Caco-2 (cell line): ENCODE measurements at regions not wholly inside any gene's neighbourhood (a gene's known extent, or its start where the extent isn't known, plus 50 kb on each side); places are given as distances from the start of the nearest gene placed in this dataset.
A peak's percentile ranks its signal among the peaks of the same experiment; 100 is the strongest.

ENCODE experiments used
- BruUV-seq: library from RNA; stranded (reverse); fragments of 400-500 nt; replicated peaks from 2 replicates; lab custom pipeline; 2021; lab: Mats Ljungman, UMichigan
- CTCF ChIA-PET: fragments of 300-600 bp; sonication (Branson Sonifier 250); formaldehyde crosslinking; loops from one replicate; lab custom pipeline; 2022; ENCODE audit warnings: antibody characterized with exemption; lab: Charles Lee
- POLR2A ChIA-PET: fragments of 300-600 bp; sonication (Branson Sonifier 250); formaldehyde crosslinking; loops from one replicate; lab custom pipeline; 2022; ENCODE audit warnings: antibody characterized with exemption; lab: Charles Lee
- DNase-seq, 2 experiments: peaks; one replicate each; pipeline versions ENCODE4 v3.0.0 to v3.0.0-alpha.2; 2020 to 2022
- H3K27me3 ChIP-seq: replicated peaks from 2 replicates; pipeline ENCODE4 v1.6.0; 2011; ENCODE audit warnings: low read length; ENCODE audit not compliant: control insufficient read depth, insufficient read depth
- H3K36me3 ChIP-seq: 2 replicates; pipeline ENCODE4 v1.5.1; 2011; ENCODE audit warnings: low read length; ENCODE audit not compliant: control insufficient read depth, insufficient read depth
- H3K4me1 ChIP-seq: fragments of 250-450 bp; sonication (Bioruptor Pico); 2 replicates; pipeline ENCODE4 v1.5.1; 2020; ENCODE audit warnings: mild to moderate bottlenecking
- H3K4me3 ChIP-seq: 2 replicates; pipeline ENCODE4 v1.5.1; 2011; ENCODE audit warnings: low read depth, mild to moderate bottlenecking, control low read depth, low read length
- H3K9me3 ChIP-seq: fragments of 250-450 bp; sonication (Bioruptor Pico); 2 replicates; pipeline ENCODE4 v1.5.1; 2020; ENCODE audit warnings: mild to moderate bottlenecking, moderate library complexity
- H3K27ac Mint-ChIP-seq: one replicate; pipeline ENCODE4 v1.8.0; 2022; ENCODE audit warnings: mixed read lengths; ENCODE audit not compliant: unreplicated experiment
- H3K27me3 Mint-ChIP-seq: one replicate; pipeline ENCODE4 v1.8.0; 2022; ENCODE audit warnings: mixed read lengths; ENCODE audit not compliant: insufficient read depth, unreplicated experiment
- H3K36me3 Mint-ChIP-seq: one replicate; pipeline ENCODE4 v1.8.0; 2022; ENCODE audit warnings: mild to moderate bottlenecking, mixed read lengths; ENCODE audit not compliant: insufficient read depth, unreplicated experiment
- H3K4me1 Mint-ChIP-seq: one replicate; pipeline ENCODE4 v1.8.0; 2022; ENCODE audit warnings: low read depth, mixed read lengths; ENCODE audit not compliant: unreplicated experiment
- H3K4me3 Mint-ChIP-seq: one replicate; pipeline ENCODE4 v1.8.0; 2022; ENCODE audit warnings: mild to moderate bottlenecking, moderate library complexity, mixed read lengths; ENCODE audit not compliant: unreplicated experiment
- H3K9me3 Mint-ChIP-seq: one replicate; pipeline ENCODE4 v1.8.0; 2022; ENCODE audit warnings: mixed read lengths; ENCODE audit not compliant: unreplicated experiment
- intact Hi-C: fragments of 100-400 bp; cut with micrococcal nuclease; formaldehyde crosslinking; loops from one replicate; pipeline ENCODE4 v1.10.0; 2022; ENCODE audit not compliant: unreplicated experiment
- TF ChIP-seq, protein P1 (sequence below), 2 experiments: fragments of 200-600 bp in 1 of 2; IDR thresholded peaks; 1 replicate in 1 of 2; 2 replicates in 1 of 2; pipeline versions ENCODE4 v1.5.1 to v1.8.0; 2011 to 2022; ENCODE audit warnings: antibody characterized with exemption in 1 of 2, control low read depth in 1 of 2, inconsistent platforms in 1 of 2, low read depth in 1 of 2, low read length in 1 of 2, mild to moderate bottlenecking in 1 of 2, moderate library complexity in 1 of 2; ENCODE audit not compliant: insufficient read depth in 1 of 2, severe bottlenecking in 1 of 2, unreplicated experiment in 1 of 2

DNA sequence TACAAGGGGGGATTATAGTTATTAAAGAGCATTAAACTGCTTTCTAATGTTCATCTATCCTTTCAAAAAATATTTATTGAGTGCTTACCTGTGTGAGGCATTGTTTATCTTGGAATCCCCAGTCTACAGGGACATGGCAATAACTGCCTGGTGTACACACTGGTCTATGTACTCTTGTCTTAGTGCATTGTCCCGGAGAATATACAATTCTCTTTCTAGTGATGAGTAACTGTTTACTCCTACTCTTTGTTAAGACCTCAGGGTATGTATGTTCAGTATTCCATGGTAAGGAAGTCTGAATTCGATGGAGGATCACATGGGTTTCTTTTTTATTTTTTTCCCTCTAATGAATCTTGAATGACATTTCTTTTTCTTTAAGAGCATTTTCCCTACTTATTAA, 772.4 kb upstream of the NR2F2 start:
- Mint-ChIP-seq H3K4me1 (peaks cover 25% of the 10 kb centered on the region), H3K4me3 (no peak overlapping the region), H3K27me3 (no peaks in the 10 kb centered on the region), H3K36me3 (no peaks in the 10 kb centered on the region), H3K9me3 (no peaks in the 10 kb centered on the region), H3K27ac (peak overlapping the region; percentile 52)
- no peak overlapping the region for H3K4me3 ChIP-seq
- no TSS peak for BruUV-seq
- no peak for DNase-seq
- intact Hi-C loops, result no loop called here
- CTCF ChIA-PET, result no interaction called here
- no peaks in the 10 kb centered on the region for H3K27me3 ChIP-seq
- H3K4me1 ChIP-seq, result peaks cover 12% of the 10 kb centered on the region
- POLR2A ChIA-PET, result no interaction called here
- no peaks in the 10 kb centered on the region for H3K9me3 ChIP-seq
- H3K36me3 ChIP-seq, result no peaks in the 10 kb centered on the region
- TF ChIP-seq, protein P1, sequence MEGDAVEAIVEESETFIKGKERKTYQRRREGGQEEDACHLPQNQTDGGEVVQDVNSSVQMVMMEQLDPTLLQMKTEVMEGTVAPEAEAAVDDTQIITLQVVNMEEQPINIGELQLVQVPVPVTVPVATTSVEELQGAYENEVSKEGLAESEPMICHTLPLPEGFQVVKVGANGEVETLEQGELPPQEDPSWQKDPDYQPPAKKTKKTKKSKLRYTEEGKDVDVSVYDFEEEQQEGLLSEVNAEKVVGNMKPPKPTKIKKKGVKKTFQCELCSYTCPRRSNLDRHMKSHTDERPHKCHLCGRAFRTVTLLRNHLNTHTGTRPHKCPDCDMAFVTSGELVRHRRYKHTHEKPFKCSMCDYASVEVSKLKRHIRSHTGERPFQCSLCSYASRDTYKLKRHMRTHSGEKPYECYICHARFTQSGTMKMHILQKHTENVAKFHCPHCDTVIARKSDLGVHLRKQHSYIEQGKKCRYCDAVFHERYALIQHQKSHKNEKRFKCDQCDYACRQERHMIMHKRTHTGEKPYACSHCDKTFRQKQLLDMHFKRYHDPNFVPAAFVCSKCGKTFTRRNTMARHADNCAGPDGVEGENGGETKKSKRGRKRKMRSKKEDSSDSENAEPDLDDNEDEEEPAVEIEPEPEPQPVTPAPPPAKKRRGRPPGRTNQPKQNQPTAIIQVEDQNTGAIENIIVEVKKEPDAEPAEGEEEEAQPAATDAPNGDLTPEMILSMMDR (IDR thresholded peaks at IDR 0.05; ENCODE audit: insufficient read depth in 1 of 2, low read depth in 1 of 2, low read length in 1 of 2, severe bottlenecking in 1 of 2, unreplicated experiment in 1 of 2), result no peak

DNA sequence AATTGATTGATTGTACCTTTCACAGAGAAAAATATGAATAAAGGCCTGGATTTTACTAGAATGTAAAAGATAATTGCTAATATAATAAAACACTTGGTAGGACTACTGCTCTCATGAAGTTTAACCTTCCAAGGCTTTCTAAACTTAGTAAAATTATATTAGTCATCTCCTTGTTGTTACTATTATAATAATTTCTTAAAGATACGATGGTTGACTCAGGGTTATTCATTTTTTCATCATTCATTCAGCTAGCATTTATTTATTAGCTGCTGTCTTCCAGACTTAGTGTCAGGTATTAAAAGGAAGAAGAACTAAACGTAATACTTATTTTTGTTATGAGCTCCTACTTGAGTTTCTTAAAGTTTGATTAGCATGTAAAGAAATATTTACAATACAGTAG, 771.6 kb upstream of the NR2F2 start:
- H3K27me3 Mint-ChIP-seq, result no peaks in the 10 kb centered on the region
- no peaks in the 10 kb centered on the region for H3K9me3 Mint-ChIP-seq
- no peak for DNase-seq
- H3K4me1 Mint-ChIP-seq, result peaks cover 25% of the 10 kb centered on the region
- intact Hi-C loops, result no loop called here
- TF ChIP-seq, protein P1 (IDR thresholded peaks at IDR 0.05; ENCODE audit: insufficient read depth in 1 of 2, low read depth in 1 of 2, low read length in 1 of 2, severe bottlenecking in 1 of 2, unreplicated experiment in 1 of 2), result no peak
- no peaks in the 10 kb centered on the region for H3K9me3 ChIP-seq
- no peak overlapping the region for H3K4me3 Mint-ChIP-seq
- peak overlapping the region; percentile 64 for H3K27ac Mint-ChIP-seq
- CTCF ChIA-PET, result no interaction called here
- H3K36me3 ChIP-seq, result no peaks in the 10 kb centered on the region
- no peak overlapping the region for H3K4me3 ChIP-seq
- no peaks in the 10 kb centered on the region for H3K36me3 Mint-ChIP-seq
- H3K4me1 ChIP-seq, result peaks cover 12% of the 10 kb centered on the region
- POLR2A ChIA-PET, result no interaction called here
- no TSS peak for BruUV-seq
- no peaks in the 10 kb centered on the region for H3K27me3 ChIP-seq

DNA sequence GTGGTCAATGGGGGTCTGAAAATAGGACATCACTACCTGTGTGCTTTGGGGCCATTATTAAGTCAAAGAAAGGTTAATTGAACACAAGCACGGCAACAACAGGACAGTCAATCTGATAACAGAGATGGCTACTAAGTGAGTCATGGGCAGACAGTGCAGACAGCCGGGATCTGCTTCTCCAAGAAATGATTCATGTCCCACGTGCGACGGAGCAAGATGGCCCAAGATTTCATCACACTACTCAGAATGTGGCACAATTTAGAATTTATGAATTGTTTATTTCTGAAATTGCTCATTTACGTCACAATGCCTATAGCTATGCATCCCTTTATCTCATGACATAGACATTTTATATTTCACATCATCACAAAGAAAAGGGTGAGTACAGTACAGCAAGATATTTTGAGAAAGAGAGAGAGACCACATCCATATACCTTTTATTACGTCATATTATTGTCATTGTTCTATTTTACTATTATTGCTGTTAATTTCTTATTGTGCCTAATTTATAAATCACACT, 770.6 kb upstream of the NR2F2 start:
- BruUV-seq, result no TSS peak
- H3K27me3 ChIP-seq, result no peaks in the 10 kb centered on the region
- Mint-ChIP-seq H3K36me3 (no peaks in the 10 kb centered on the region), H3K27ac (peak overlapping the region; percentile 64), H3K4me3 (no peak overlapping the region), H3K9me3 (no peaks in the 10 kb centered on the region), H3K4me1 (peaks cover 25% of the 10 kb centered on the region), H3K27me3 (no peaks in the 10 kb centered on the region)
- TF ChIP-seq, protein P1 (IDR thresholded peaks at IDR 0.05; ENCODE audit: insufficient read depth in 1 of 2, low read depth in 1 of 2, low read length in 1 of 2, severe bottlenecking in 1 of 2, unreplicated experiment in 1 of 2), result no peak
- H3K36me3 ChIP-seq, result no peaks in the 10 kb centered on the region
- H3K4me3 ChIP-seq, result no peak overlapping the region
- peaks cover 12% of the 10 kb centered on the region for H3K4me1 ChIP-seq
- peak; percentile 20 to 59 for DNase-seq
- intact Hi-C loops, result no loop called here
- H3K9me3 ChIP-seq, result no peaks in the 10 kb centered on the region
- ChIA-PET CTCF (no interaction called here), POLR2A (no interaction called here)
